Cardiac fibroblast (primary cell): ENCODE measurements at regions not wholly inside any gene's neighbourhood (a gene's known extent, or its start where the extent isn't known, plus 50 kb on each side); places are given as distances from the start of the nearest gene placed in this dataset.
"Not testable (repeated sequence)": the region's sequence is repeated elsewhere in the genome, so short reads cannot be mapped to it uniquely, and the experiment has no call there.

ENCODE experiments used
- DNase-seq, 2 donors: peaks; one replicate each; pipeline versions ENCODE4 v3.0.0 to v3.0.0-alpha.2; 2010; ENCODE audit warnings: low read depth in 2 of 2
- H3K4me3 ChIP-seq, 2 donors: replicated peaks in 1 of 2; 1 replicate in 1 of 2; 2 replicates in 1 of 2; pipeline ENCODE4 v1.5.1; 2011; ENCODE audit warnings: low read depth in 2 of 2, low read length in 2 of 2, mild to moderate bottlenecking in 2 of 2, moderate library complexity in 1 of 2
- TF ChIP-seq, protein P1 (sequence below): IDR thresholded peaks from one replicate; pipeline ENCODE4 v1.5.1; 2011; ENCODE audit warnings: low read depth, mild to moderate bottlenecking, low read length, inconsistent platforms

DNA sequence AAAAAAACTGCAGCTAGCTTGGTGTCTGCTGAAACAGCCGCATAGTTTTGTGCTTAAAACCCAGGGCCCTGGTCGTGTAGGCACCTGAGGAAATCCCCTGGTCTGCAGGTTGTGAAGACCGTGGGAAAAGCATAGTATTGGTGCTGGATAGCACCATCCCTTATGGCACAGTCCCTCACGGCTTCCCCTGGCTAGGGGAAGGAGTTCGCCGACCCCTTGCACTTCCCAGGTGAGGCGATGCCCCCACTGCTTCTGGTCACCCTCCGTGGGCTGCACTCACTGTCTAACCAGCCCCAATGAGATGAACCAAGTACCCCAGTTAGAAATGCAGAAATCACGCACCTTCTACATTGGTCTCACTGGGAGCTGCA, 1105.1 kb downstream of the STPG2 start:
- TF ChIP-seq, protein P1, sequence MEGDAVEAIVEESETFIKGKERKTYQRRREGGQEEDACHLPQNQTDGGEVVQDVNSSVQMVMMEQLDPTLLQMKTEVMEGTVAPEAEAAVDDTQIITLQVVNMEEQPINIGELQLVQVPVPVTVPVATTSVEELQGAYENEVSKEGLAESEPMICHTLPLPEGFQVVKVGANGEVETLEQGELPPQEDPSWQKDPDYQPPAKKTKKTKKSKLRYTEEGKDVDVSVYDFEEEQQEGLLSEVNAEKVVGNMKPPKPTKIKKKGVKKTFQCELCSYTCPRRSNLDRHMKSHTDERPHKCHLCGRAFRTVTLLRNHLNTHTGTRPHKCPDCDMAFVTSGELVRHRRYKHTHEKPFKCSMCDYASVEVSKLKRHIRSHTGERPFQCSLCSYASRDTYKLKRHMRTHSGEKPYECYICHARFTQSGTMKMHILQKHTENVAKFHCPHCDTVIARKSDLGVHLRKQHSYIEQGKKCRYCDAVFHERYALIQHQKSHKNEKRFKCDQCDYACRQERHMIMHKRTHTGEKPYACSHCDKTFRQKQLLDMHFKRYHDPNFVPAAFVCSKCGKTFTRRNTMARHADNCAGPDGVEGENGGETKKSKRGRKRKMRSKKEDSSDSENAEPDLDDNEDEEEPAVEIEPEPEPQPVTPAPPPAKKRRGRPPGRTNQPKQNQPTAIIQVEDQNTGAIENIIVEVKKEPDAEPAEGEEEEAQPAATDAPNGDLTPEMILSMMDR, result no peak
- no peak overlapping the region for H3K4me3 ChIP-seq
- DNase-seq, result no peak

DNA sequence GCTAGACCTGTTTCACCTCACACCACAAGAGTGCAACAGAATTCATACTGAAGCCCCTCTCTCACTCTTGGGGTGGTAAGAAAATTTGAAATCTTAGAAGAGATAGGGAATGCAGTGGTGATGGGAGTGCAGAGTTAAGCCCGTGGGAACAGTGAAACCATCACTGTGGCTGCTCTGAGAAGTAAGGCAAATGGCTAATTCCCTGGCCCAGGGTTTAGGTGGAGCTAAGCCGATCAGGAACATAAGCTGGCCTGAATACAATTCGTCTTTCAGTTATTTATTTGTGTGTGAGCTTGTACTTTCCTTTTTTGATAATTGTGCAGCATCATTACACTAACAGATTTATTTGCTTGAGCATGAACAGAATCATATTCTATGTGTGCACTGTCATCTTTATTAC, 1070.6 kb downstream of the STPG2 start:
- no peak overlapping the region for H3K4me3 ChIP-seq
- TF ChIP-seq, protein P1, result no peak
- no peak for DNase-seq

DNA sequence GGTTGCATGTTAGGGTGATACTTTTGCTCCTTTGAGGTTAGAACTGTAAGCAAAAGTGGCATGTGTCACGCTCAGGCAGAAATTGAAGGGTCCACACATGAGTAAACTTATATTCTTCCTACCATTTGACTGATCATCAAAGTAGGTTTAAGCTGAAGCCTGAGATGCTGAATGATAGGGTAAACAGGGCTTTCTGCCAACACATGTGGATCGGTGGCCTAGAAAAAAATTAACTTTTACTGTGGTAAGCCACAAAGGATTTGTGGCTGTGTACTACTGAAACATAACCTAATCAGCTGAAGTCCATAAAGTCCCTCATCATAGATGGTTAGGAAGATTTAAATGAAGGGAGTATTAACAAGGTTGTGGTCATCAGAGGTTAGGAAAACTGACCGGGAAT, 1070.1 kb downstream of the STPG2 start:
- no peak for DNase-seq
- TF ChIP-seq, protein P1, result no peak
- no peak overlapping the region for H3K4me3 ChIP-seq

DNA sequence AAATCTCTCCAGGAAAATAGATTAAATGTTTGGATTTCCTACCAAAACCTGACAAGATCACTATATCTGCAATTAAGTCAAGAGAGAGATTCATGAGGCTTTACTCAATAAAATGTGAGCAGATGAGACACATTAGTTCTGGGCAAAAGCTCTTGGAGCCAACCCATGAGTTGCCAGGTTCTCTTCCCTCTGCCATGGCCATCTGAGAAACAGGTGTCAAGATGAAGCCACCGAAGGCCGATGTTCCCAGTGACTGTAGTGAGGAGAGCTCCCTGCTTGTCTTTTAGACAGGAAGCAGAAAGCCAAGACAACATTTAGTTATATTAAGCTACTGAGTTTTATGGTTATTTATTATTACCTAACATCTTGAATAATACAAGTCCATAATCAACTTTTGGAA, 1068.7 kb downstream of the STPG2 start:
- TF ChIP-seq, protein P1, result no peak
- DNase-seq, result no peak
- no peak overlapping the region for H3K4me3 ChIP-seq

DNA sequence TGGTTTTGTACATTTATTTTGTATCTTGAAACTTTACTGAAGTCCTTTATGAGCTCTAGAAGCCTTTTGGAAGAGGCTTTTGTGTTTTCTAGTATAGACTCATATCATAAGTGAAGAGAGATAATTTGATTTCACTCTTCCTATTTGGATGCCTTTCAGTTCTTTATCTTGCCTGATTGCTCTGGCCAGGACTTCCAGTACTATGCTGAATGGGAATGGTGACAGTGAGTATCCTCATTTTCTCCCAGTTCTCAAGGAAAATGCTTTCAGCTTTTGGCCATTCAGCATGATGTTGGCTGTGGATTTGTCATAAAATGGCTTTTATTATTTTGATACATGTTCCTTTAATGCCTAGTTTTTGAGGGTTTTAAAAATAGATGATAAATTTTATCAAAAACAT, 1061.3 kb downstream of the STPG2 start:
- no peak overlapping the region for H3K4me3 ChIP-seq
- TF ChIP-seq, protein P1, result no peak
- no peak for DNase-seq

DNA sequence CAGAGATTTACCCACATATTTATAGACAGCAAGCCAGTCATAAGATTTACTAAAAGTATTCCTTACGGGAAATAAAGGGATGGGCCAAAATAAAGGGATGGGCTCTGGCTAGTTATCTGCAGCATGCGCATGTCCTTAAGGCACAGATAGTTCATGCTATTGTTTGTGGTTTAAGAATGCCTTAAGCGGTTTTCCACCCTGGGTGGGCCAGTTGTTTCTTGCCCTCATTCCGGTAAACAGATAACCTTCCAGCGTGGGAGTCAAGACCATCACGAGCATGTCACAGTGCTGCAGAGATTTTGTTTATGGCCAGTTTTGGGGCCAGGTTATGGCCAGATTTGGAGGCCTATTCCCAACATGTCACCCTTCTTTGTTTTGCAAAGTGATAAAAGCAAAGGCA, 1046.2 kb downstream of the STPG2 start:
- H3K4me3 ChIP-seq, DNase-seq: not testable (repeated sequence)

DNA sequence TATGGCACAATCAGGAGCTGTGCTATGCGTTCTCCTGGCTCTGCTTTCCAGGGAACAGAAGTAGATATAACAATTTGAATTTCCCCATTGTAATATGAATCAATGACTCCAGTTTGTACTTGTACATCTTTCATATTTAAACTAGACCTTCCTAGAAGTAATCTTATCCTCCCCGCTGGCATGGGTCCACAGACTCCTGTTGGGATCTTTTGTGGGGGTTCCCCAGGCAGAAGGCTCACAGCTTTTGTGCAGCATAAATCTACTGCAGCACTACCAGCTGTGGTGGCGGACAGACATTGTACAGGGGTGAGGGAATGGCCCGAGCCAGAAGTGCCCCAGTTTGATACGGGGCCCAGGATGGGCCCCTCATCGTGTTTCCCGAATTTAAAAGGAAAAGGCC, 1042.1 kb downstream of the STPG2 start:
- DNase-seq, H3K4me3 ChIP-seq: not testable (repeated sequence)

DNA sequence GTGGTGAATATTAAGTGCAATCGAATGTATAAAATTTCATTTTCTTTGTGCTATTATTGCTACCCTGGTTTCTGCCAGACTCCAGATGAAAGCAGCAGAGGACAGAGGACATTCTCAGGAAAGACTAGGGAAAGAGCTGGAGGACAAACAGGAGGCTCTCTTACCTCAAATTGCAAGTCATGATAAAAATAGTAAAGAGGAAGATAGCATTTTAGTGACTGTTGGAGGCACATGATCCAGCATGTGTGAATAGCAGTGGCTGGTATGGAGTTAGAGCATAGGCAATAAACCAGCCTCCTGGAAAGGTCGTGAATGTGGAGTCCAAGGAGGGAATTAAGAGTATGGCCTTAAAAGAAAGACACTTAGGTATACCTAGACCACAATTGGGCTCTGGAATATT, 1040.0 kb downstream of the STPG2 start:
- TF ChIP-seq, protein P1, result no peak
- no peak overlapping the region for H3K4me3 ChIP-seq
- DNase-seq, result no peak
